HG02610 (cell line): ENCODE measurements at regions not wholly inside any gene's neighbourhood (a gene's known extent, or its start where the extent isn't known, plus 50 kb on each side); places are given as distances from the start of the nearest gene placed in this dataset.

Experiments used
- ATAC-seq: cut with Tn5 transposase; IDR thresholded peaks from one replicate; pipeline ENCODE4 v1.9.1; 2021; ENCODE audit warnings: mild to moderate bottlenecking, moderate library complexity; ENCODE audit not compliant: unreplicated experiment

- no peak for ATAC-seq
Observed at GRCh38 chr10:36506261-36506660, 619.1 kb upstream of the ANKRD30A start.

GRCh38 chr10:36504758-36505157 lies 620.6 kb upstream of the ANKRD30A start:
- no peak for ATAC-seq

- ATAC-seq: no peak
Observed at GRCh38 chr10:36500266-36500665, 625.1 kb upstream of the ANKRD30A start.

- no peak for ATAC-seq
Observed at GRCh38 chr10:36499693-36500092, 625.7 kb upstream of the ANKRD30A start.

GRCh38 chr10:36496758-36497157 lies 628.6 kb upstream of the ANKRD30A start:
- no peak for ATAC-seq

- ATAC-seq: no peak
Observed at GRCh38 chr10:36494371-36494770, 631.0 kb upstream of the ANKRD30A start.

- no peak for ATAC-seq
Observed at GRCh38 chr10:36493516-36493880, 631.9 kb upstream of the ANKRD30A start.

GRCh38 chr10:36492590-36493515 lies 632.5 kb upstream of the ANKRD30A start:
- ATAC-seq: no peak

GRCh38 chr10:36491926-36492325 lies 633.5 kb upstream of the ANKRD30A start:
- no peak for ATAC-seq

- no peak for ATAC-seq
Observed at GRCh38 chr10:36489611-36490228, 635.7 kb upstream of the ANKRD30A start.

GRCh38 chr10:36489181-36489580 lies 636.2 kb upstream of the ANKRD30A start:
- no peak for ATAC-seq

GRCh38 chr10:36488579-36488978 lies 636.8 kb upstream of the ANKRD30A start:
- no peak for ATAC-seq

- no peak for ATAC-seq
Observed at GRCh38 chr10:36479073-36479472, 646.3 kb upstream of the ANKRD30A start.

GRCh38 chr10:36476399-36476798 lies 649.0 kb upstream of the ANKRD30A start:
- ATAC-seq: no peak

- no peak for ATAC-seq
Observed at GRCh38 chr10:36475746-36476145, 649.7 kb upstream of the ANKRD30A start.

- no peak for ATAC-seq
Observed at GRCh38 chr10:36474456-36474855, 650.9 kb upstream of the ANKRD30A start.

GRCh38 chr10:36473122-36473521 lies 652.3 kb upstream of the ANKRD30A start:
- ATAC-seq: no peak

GRCh38 chr10:36469585-36469984 lies 655.8 kb upstream of the ANKRD30A start:
- no peak for ATAC-seq

- ATAC-seq: no peak
Observed at GRCh38 chr10:36468620-36469019, 656.8 kb upstream of the ANKRD30A start.

GRCh38 chr10:36465604-36466379 lies 659.6 kb upstream of the ANKRD30A start:
- ATAC-seq: no peak

GRCh38 chr10:36464291-36464690 lies 661.1 kb upstream of the ANKRD30A start:
- no peak for ATAC-seq

- no peak for ATAC-seq
Observed at GRCh38 chr10:36463390-36463789, 662.0 kb upstream of the ANKRD30A start.
